Right lobe of liver (tissue), 6 donors: ENCODE measurements at regions not wholly inside any gene's neighbourhood (a gene's known extent, or its start where the extent isn't known, plus 50 kb on each side); places are given as distances from the start of the nearest gene placed in this dataset.
"Not testable (repeated sequence)": the region's sequence is repeated elsewhere in the genome, so short reads cannot be mapped to it uniquely, and the experiment has no call there.

ENCODE experiments used
- ATAC-seq, 4 donors: fragments of 200-7000 bp; cut with Tn5 transposase; one replicate each; pipeline ENCODE4 v1.9.1; 2020; ENCODE audit warnings: mild to moderate bottlenecking in 4 of 4, moderate library complexity in 4 of 4
- DNase-seq, 3 donors: peaks; one replicate each; pipeline ENCODE4 v3.0.0-alpha.2; 2020
- H3K27ac ChIP-seq, 3 donors: fragments of 200-600 bp; one replicate each; pipeline ENCODE4 v1.8.0; 2022
- H3K27me3 ChIP-seq, 2 donors: fragments of 200-600 bp; one replicate each; pipeline ENCODE4 v1.8.0; 2022
- H3K36me3 ChIP-seq, 4 donors: fragments of 200-600 bp; sonication (generic) in 1 of 4; one replicate each; pipeline versions ENCODE4 v1.5.1 to v1.8.0; 2017 to 2022; ENCODE audit warnings: control low read depth in 1 of 4
- H3K4me1 ChIP-seq, 4 donors: fragments of 200-600 bp; sonication (generic) in 1 of 4; one replicate each; pipeline versions ENCODE4 v1.5.1 to v1.8.0; 2017 to 2022; ENCODE audit warnings: control low read depth in 1 of 4
- H3K4me3 ChIP-seq, 3 donors: fragments of 200-600 bp; one replicate each; pipeline ENCODE4 v1.8.0; 2022
- H3K9me3 ChIP-seq, 4 donors: fragments of 200-600 bp; sonication (generic) in 1 of 4; one replicate each; pipeline versions ENCODE4 v1.5.1 to v1.8.0; 2017 to 2022; ENCODE audit warnings: control low read depth in 1 of 4
- CTCF ChIP-seq, 4 donors: fragments of 200-600 bp in 3 of 4; fragments of 450-650 bp in 1 of 4; IDR thresholded peaks; one replicate each; pipeline versions ENCODE4 v1.5.1 to v1.8.0; 2016 to 2022; ENCODE audit warnings: antibody characterized with exemption in 4 of 4, mild to moderate bottlenecking in 2 of 4
- POLR2A ChIP-seq: fragments of 450-650 bp; IDR thresholded peaks from one replicate; pipeline ENCODE4 v1.6.1; 2017; ENCODE audit warnings: antibody characterized with exemption, mild to moderate bottlenecking
- WGBS: methylation state at CpG from one replicate; pipeline ENCODE4 v1.1.6; 2018; ENCODE audit warnings: low coverage, low lambda C conversion rate; ENCODE audit not compliant: insufficient coverage; ENCODE audit errors: missing lambda C conversion rate; 5-methylcytosine and 5-hydroxymethylcytosine counted together
- intact Hi-C, 2 donors: fragments of 100-400 bp; cut with DNase I; formaldehyde crosslinking; loops; one replicate each; pipeline versions ENCODE4 v1.11.2 to v1.14.1; 2022
- donor health status: DM: no; HTN: yes; CAD: no.
- donor health status: DM: no; HTN: no; CAD: no.
- donor health status: DM: no; HTN: no; CAD: no.
- donor health status: DM: no; HTN: yes; CAD: no.
- donor health status: DM: no; HTN: yes; CAD: no.

DNA sequence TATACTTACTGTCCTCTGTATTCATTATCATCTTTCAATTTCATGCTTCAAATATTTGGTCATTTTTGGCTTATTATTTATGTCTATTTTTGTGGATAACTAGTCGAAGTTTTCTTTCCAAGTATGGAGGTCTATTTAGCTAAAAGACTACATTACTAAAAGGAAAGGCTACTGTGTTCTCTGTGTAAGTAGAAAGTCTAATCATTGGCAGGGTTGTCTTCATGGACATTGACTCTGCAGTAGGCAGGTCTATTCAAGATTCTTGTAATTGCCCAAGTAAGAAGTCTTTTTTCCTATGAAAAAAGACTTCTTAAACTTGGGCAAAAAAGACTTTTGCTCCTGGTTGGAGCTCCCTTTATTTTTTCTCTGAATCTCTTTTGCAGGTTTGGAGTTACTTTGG lies 368.6 kb upstream of the GRM7 start:
- no peaks in the 10 kb centered on the region for H3K27me3 ChIP-seq
- no peak overlapping the region for H3K27ac ChIP-seq
- H3K4me3 ChIP-seq: no peak overlapping the region
- intact Hi-C loops: no loop called here
- TF ChIP-seq CTCF (IDR thresholded peaks at IDR 0.05) (no peak), POLR2A (no peak)
- ATAC-seq: no peak
- no peaks in the 10 kb centered on the region for H3K36me3 ChIP-seq
- no peaks in the 10 kb centered on the region for H3K9me3 ChIP-seq
- no peaks in the 10 kb centered on the region for H3K4me1 ChIP-seq
- 28% methylated on average over 1 of the region's 1 CpG for WGBS
- no peak for DNase-seq

DNA sequence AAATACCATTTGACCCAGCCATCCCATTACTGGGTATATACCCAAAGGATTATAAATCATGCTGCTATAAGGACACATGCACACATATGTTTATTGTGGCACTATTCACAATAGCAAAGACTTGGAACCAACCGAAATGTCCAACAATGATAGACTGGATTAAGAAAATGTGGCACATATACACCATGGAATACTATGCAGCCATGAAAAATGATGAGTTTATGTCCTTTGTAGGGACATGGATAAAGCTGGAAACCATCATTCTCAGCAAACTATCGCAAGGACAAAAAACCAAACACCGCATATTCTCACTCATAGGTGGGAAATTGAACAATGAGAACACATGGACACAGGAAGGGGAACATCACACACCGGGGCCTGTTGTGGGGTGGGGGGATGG lies 362.0 kb upstream of the GRM7 start:
- ATAC-seq, H3K4me1 ChIP-seq, intact Hi-C loops, DNase-seq, H3K4me3 ChIP-seq, H3K9me3 ChIP-seq, H3K36me3 ChIP-seq, H3K27me3 ChIP-seq, H3K27ac ChIP-seq: not testable (repeated sequence)
- 47% methylated on average over 3 of the region's 4 CpGs for WGBS

DNA sequence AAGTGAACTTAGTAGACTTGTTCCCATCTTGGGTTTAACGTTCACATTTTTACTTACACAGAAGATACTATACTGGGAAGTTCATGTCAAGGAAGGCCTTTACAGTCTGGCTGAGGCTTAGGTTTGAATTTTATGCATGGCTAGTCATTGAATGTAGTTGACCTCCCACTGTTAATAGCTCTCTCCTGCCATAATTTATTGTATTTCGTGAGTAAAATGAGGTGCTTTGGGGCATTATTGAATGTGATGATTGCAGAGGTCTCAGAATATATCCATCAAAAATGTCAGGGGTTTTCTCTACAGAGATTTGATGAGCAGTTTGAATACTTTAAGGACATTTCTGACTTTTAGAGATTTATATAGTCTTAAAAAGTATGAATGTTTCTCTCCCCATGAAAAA lies 356.6 kb upstream of the GRM7 start:
- Histone ChIP-seq H3K4me3 (no peak overlapping the region), H3K27me3 (no peaks in the 10 kb centered on the region), H3K27ac (no peak overlapping the region), H3K36me3 (no peaks in the 10 kb centered on the region), H3K4me1 (no peaks in the 10 kb centered on the region), H3K9me3 (no peaks in the 10 kb centered on the region)
- ATAC-seq (no peak), DNase-seq (no peak)
- 32% methylated on average over 2 of the region's 2 CpGs for WGBS
- TF ChIP-seq POLR2A: no peak
- TF ChIP-seq CTCF (IDR thresholded peaks at IDR 0.05): no peak
- intact Hi-C loops: no loop called here

- Histone ChIP-seq H3K9me3 (no peaks in the 10 kb centered on the region), H3K27ac (no peak overlapping the region), H3K27me3 (no peaks in the 10 kb centered on the region), H3K4me1 (no peaks in the 10 kb centered on the region), H3K36me3 (no peaks in the 10 kb centered on the region), H3K4me3 (no peak overlapping the region)
- intact Hi-C loops: no loop called here
- ATAC-seq: no peak
- TF ChIP-seq POLR2A: no peak
- TF ChIP-seq CTCF (IDR thresholded peaks at IDR 0.05): no peak
- 65% methylated on average over 3 of the region's 3 CpGs for WGBS
- no peak for DNase-seq
These were observed 356.1 kb upstream of the GRM7 start for GRCh38 chr3:6504834-6505233.

DNA sequence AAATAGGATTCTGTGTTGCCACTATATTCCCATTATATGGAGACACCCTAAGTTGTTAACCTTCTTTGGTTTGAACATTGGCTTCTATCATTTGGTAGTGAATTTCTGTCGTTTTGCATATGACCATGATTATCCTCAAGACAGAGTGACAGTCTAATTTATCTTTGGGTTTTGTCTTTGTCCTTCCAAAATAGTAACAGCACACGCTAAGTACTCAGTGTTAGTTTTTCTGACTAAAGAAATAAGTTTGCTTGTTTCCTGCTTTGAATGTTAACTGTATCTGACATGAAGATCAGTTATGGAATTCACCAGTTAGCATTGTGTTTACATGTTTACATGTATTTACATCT lies 352.5 kb upstream of the GRM7 start:
- H3K4me1 ChIP-seq: no peaks in the 10 kb centered on the region
- H3K9me3 ChIP-seq: no peaks in the 10 kb centered on the region
- H3K27me3 ChIP-seq: no peaks in the 10 kb centered on the region
- H3K36me3 ChIP-seq: no peaks in the 10 kb centered on the region
- DNase-seq: no peak
- 50% methylated on average over 2 of the region's 2 CpGs for WGBS
- no peak for TF ChIP-seq POLR2A
- no peak for TF ChIP-seq CTCF (IDR thresholded peaks at IDR 0.05)
- intact Hi-C loops: no loop called here
- H3K4me3 ChIP-seq: no peak overlapping the region
- H3K27ac ChIP-seq: no peak overlapping the region
- no peak for ATAC-seq
